Esophagus (tissue), 2 donors: ENCODE measurements at regions not wholly inside any gene's neighbourhood (a gene's known extent, or its start where the extent isn't known, plus 50 kb on each side); places are given as distances from the start of the nearest gene placed in this dataset.

ENCODE experiments used
- H3K27ac ChIP-seq, 2 donors: one replicate each; pipeline ENCODE4 v1.5.1; 2013; ENCODE audit warnings: low read depth in 2 of 2, mild to moderate bottlenecking in 2 of 2, inconsistent platforms in 1 of 2, low read length in 1 of 2, moderate library complexity in 1 of 2
- H3K27me3 ChIP-seq, 2 donors: one replicate each; pipeline ENCODE4 v1.6.1; 2013; ENCODE audit warnings: low read length in 2 of 2, control low read depth in 1 of 2, mild to moderate bottlenecking in 1 of 2; ENCODE audit not compliant: insufficient read depth in 2 of 2, control insufficient read depth in 1 of 2
- H3K36me3 ChIP-seq, 2 donors: one replicate each; pipeline ENCODE4 v1.6.1; 2013; ENCODE audit warnings: low read length in 1 of 2; ENCODE audit not compliant: control insufficient read depth in 2 of 2, insufficient read depth in 2 of 2
- H3K4me1 ChIP-seq, 2 donors: one replicate each; pipeline ENCODE4 v1.6.1; 2013; ENCODE audit warnings: low read length in 1 of 2; ENCODE audit not compliant: control insufficient read depth in 2 of 2, insufficient read depth in 2 of 2
- H3K4me3 ChIP-seq, 2 donors: one replicate each; pipeline ENCODE4 v1.5.1; 2013; ENCODE audit warnings: low read length in 2 of 2, mild to moderate bottlenecking in 2 of 2, low read depth in 1 of 2, moderate library complexity in 1 of 2
- H3K9me3 ChIP-seq, 2 donors: one replicate each; pipeline ENCODE4 v1.6.1; 2013; ENCODE audit warnings: mild to moderate bottlenecking in 2 of 2, low read depth in 1 of 2, low read length in 1 of 2, moderate library complexity in 1 of 2; ENCODE audit not compliant: control insufficient read depth in 2 of 2, insufficient read depth in 1 of 2
- WGBS, 2 donors: extraction: QIAGEN DNeasy Blood & Tissue Kit; methylation state at CpG; one replicate each; pipeline ENCODE4 v1.1.7; 2013; 5-methylcytosine and 5-hydroxymethylcytosine counted together
- donor health status: healthy with polysubstance abuse.
- donor health status: Bipolar disorder and iron deficiency.

- Histone ChIP-seq H3K36me3 (no peaks in the 10 kb centered on the region), H3K4me3 (no peak overlapping the region), H3K27ac (no peak overlapping the region), H3K27me3 (no peaks in the 10 kb centered on the region), H3K4me1 (no peaks in the 10 kb centered on the region), H3K9me3 (no peaks in the 10 kb centered on the region)
- 76 to 79% methylated on average over 4 of the region's 4 CpGs for WGBS, 2 donors
Observed at GRCh38 chr9:81374459-81375186, 314.7 kb downstream of the TLE1 start.

- Histone ChIP-seq H3K4me1 (no peaks in the 10 kb centered on the region), H3K27me3 (no peaks in the 10 kb centered on the region), H3K4me3 (no peak overlapping the region), H3K36me3 (no peaks in the 10 kb centered on the region), H3K9me3 (no peaks in the 10 kb centered on the region), H3K27ac (no peak overlapping the region)
- 79% methylated on average over 4 of the region's 4 CpGs for WGBS, 2 donors
Observed at GRCh38 chr9:81373294-81373693, 316.1 kb downstream of the TLE1 start.

GRCh38 chr9:81372628-81373191, 316.6 kb downstream of the TLE1 start:
- no peaks in the 10 kb centered on the region for H3K36me3 ChIP-seq
- H3K4me3 ChIP-seq = no peak overlapping the region
- no peaks in the 10 kb centered on the region for H3K4me1 ChIP-seq
- 58 to 63% methylated on average over 8 of the region's 8 CpGs for WGBS, 2 donors
- H3K27me3 ChIP-seq = no peaks in the 10 kb centered on the region
- H3K27ac ChIP-seq = no peak overlapping the region
- no peaks in the 10 kb centered on the region for H3K9me3 ChIP-seq

GRCh38 chr9:81371824-81372223, 317.5 kb downstream of the TLE1 start:
- no peak overlapping the region for H3K27ac ChIP-seq
- no peaks in the 10 kb centered on the region for H3K27me3 ChIP-seq
- H3K9me3 ChIP-seq = no peaks in the 10 kb centered on the region
- H3K4me1 ChIP-seq = no peaks in the 10 kb centered on the region
- no peak overlapping the region for H3K4me3 ChIP-seq
- 51 to 67% methylated on average over 7 of the region's 7 CpGs for WGBS, 2 donors
- no peaks in the 10 kb centered on the region for H3K36me3 ChIP-seq

GRCh38 chr9:81370650-81371049, 318.7 kb downstream of the TLE1 start:
- no peaks in the 10 kb centered on the region for H3K27me3 ChIP-seq
- H3K36me3 ChIP-seq = no peaks in the 10 kb centered on the region
- H3K27ac ChIP-seq = no peak overlapping the region
- 75 to 87% methylated on average over 7 of the region's 7 CpGs for WGBS, 2 donors
- H3K4me1 ChIP-seq = no peaks in the 10 kb centered on the region
- H3K4me3 ChIP-seq = no peak overlapping the region
- no peaks in the 10 kb centered on the region for H3K9me3 ChIP-seq

GRCh38 chr9:81370096-81370495, 319.3 kb downstream of the TLE1 start:
- H3K27me3 ChIP-seq = no peaks in the 10 kb centered on the region
- H3K4me1 ChIP-seq = no peaks in the 10 kb centered on the region
- H3K9me3 ChIP-seq = no peaks in the 10 kb centered on the region
- H3K27ac ChIP-seq = no peak overlapping the region
- H3K4me3 ChIP-seq = no peak overlapping the region
- H3K36me3 ChIP-seq = no peaks in the 10 kb centered on the region
- 56 to 59% methylated on average over 3 of the region's 3 CpGs for WGBS, 2 donors

GRCh38 chr9:81369121-81369520, 320.2 kb downstream of the TLE1 start:
- H3K27me3 ChIP-seq = no peaks in the 10 kb centered on the region
- H3K4me3 ChIP-seq = no peak overlapping the region
- WGBS, 2 donors = 93 to 97% methylated on average over 1 of the region's 1 CpG
- H3K27ac ChIP-seq = no peak overlapping the region
- no peaks in the 10 kb centered on the region for H3K4me1 ChIP-seq
- H3K9me3 ChIP-seq = peaks cover 4% of the 10 kb centered on the region in 2 donors
- no peaks in the 10 kb centered on the region for H3K36me3 ChIP-seq

- Histone ChIP-seq H3K9me3 (peaks cover 4 to 6% of the 10 kb centered on the region in 2 donors), H3K36me3 (no peaks in the 10 kb centered on the region), H3K4me1 (no peaks in the 10 kb centered on the region), H3K27me3 (no peaks in the 10 kb centered on the region), H3K4me3 (no peak overlapping the region), H3K27ac (no peak overlapping the region)
- 83 to 90% methylated on average over 6 of the region's 6 CpGs for whole genome bisulfite sequencing, 2 donors
Observed at GRCh38 chr9:81363916-81364480, 325.3 kb downstream of the TLE1 start.

GRCh38 chr9:81361296-81361695, 328.1 kb downstream of the TLE1 start:
- Histone ChIP-seq H3K4me1 (no peaks in the 10 kb centered on the region), H3K4me3 (no peak overlapping the region), H3K36me3 (no peaks in the 10 kb centered on the region), H3K27me3 (no peaks in the 10 kb centered on the region), H3K27ac (no peak overlapping the region), H3K9me3 (peaks cover 4 to 6% of the 10 kb centered on the region in 2 donors)
- WGBS, 2 donors = 74 to 79% methylated on average over 2 of the region's 2 CpGs

GRCh38 chr9:81351166-81351565, 338.2 kb downstream of the TLE1 start:
- Histone ChIP-seq H3K27me3 (no peaks in the 10 kb centered on the region), H3K36me3 (no peaks in the 10 kb centered on the region), H3K4me3 (no peak overlapping the region), H3K27ac (no peak overlapping the region), H3K9me3 (no peaks in the 10 kb centered on the region), H3K4me1 (no peaks in the 10 kb centered on the region)
- WGBS, 2 donors = 68 to 80% methylated on average over 2 of the region's 2 CpGs
